Tibial nerve (tissue), 4 donors: ENCODE measurements at regions not wholly inside any gene's neighbourhood (a gene's known extent, or its start where the extent isn't known, plus 50 kb on each side); places are given as distances from the start of the nearest gene placed in this dataset.

ENCODE experiments used
- CTCF ChIP-seq, 5 experiments: fragments of 200-600 bp in 3 of 5; fragments of 450-650 bp in 2 of 5; sonication (generic) in 3 of 5; IDR thresholded peaks; one replicate each; pipeline ENCODE4 v1.5.1; 2016 to 2019; ENCODE audit warnings: antibody characterized with exemption in 5 of 5, mild to moderate bottlenecking in 3 of 5, moderate library complexity in 2 of 5
- EP300 ChIP-seq, 2 donors: sonication (generic); formaldehyde crosslinking; IDR thresholded peaks; one replicate each; pipeline ENCODE4 v1.6.1; 2017; ENCODE audit warnings: antibody characterized with exemption in 2 of 2, mild to moderate bottlenecking in 1 of 2
- POLR2A ChIP-seq, 2 donors: fragments of 450-650 bp; IDR thresholded peaks; one replicate each; pipeline ENCODE4 v1.6.1; 2017; ENCODE audit warnings: antibody characterized with exemption in 2 of 2, mild to moderate bottlenecking in 2 of 2, moderate library complexity in 2 of 2

DNA sequence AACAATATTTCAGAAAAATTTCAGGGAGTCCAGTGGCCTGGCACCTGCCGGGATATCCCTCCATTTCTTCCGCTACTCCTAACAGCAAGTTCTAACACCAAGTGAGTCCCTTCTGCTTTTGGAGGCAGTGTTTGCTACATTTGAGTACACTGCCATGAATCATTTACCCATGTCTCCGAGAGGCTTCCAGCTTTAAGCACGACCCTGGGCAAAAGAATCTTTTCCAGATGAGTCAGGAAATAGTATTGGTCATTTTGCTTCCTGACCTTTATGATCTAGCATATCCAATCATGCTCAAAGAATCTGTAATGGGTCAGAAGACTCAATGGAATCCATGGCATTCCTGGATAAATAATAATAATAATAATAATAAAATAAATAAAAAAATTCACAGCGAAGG, 60.7 kb upstream of the FMN2 start:
- TF ChIP-seq CTCF (IDR thresholded peaks at IDR 0.05) (no peak), POLR2A (IDR thresholded peaks at IDR 0.05) (no peak), EP300 (IDR thresholded peaks at IDR 0.05) (no peak)
